Left ventricle myocardium inferior (tissue), 1 donor: ENCODE measurements at regions not wholly inside any gene's neighbourhood (a gene's known extent, or its start where the extent isn't known, plus 50 kb on each side); places are given as distances from the start of the nearest gene placed in this dataset.
"Not testable (repeated sequence)": the region's sequence is repeated elsewhere in the genome, so short reads cannot be mapped to it uniquely, and the experiment has no call there.

Experiments used
- DNase-seq: peaks from one replicate; pipeline ENCODE4 v3.0.0-alpha.2; 2020
- H3K27ac ChIP-seq: fragments of 200-600 bp; replicated peaks from 2 replicates; pipeline ENCODE4 v1.8.0; 2021
- H3K27me3 ChIP-seq: fragments of 200-600 bp; 2 replicates; pipeline ENCODE4 v1.8.0; 2021; ENCODE audit warnings: low read depth
- H3K36me3 ChIP-seq: fragments of 200-600 bp; 2 replicates; pipeline ENCODE4 v1.8.0; 2021
- H3K4me1 ChIP-seq: fragments of 200-600 bp; 2 replicates; pipeline ENCODE4 v1.8.0; 2021
- H3K4me3 ChIP-seq: fragments of 200-600 bp; 2 replicates; pipeline ENCODE4 v1.8.0; 2021; ENCODE audit warnings: mild to moderate bottlenecking, moderate library complexity
- H3K9me3 ChIP-seq: fragments of 200-600 bp; replicated peaks from 2 replicates; pipeline ENCODE4 v1.8.0; 2021
- CTCF ChIP-seq: fragments of 200-600 bp; IDR thresholded peaks from 2 replicates; pipeline ENCODE4 v1.8.0; 2021; ENCODE audit warnings: antibody characterized with exemption, mild to moderate bottlenecking, borderline replicate concordance
- intact Hi-C: fragments of 100-400 bp; cut with micrococcal nuclease; formaldehyde crosslinking; loops from one replicate; pipeline ENCODE4 v1.11.0; 2022
- donor health status: DM: no; HTN: yes; CAD: no; lungs with severe emphysema.

- no peaks in the 10 kb centered on the region for H3K4me1 ChIP-seq
- H3K36me3 ChIP-seq, result no peaks in the 10 kb centered on the region
- no peak overlapping the region for H3K4me3 ChIP-seq
- intact Hi-C loops, result no loop called here
- H3K27ac ChIP-seq, result no peak overlapping the region
- H3K9me3 ChIP-seq, result no peaks in the 10 kb centered on the region
- H3K27me3 ChIP-seq, result peaks cover 12% of the 10 kb centered on the region
- no peak for DNase-seq
- TF ChIP-seq CTCF, result no peak
These were observed 106.3 kb upstream of the SNX2 start for GRCh38 chr5:122668552-122668951.

GRCh38 chr5:122669709-122670108 lies 105.2 kb upstream of the SNX2 start:
- H3K36me3 ChIP-seq, intact Hi-C loops, H3K4me1 ChIP-seq, H3K4me3 ChIP-seq, H3K27ac ChIP-seq, H3K9me3 ChIP-seq, DNase-seq: not testable (repeated sequence)
- peaks cover 12% of the 10 kb centered on the region for H3K27me3 ChIP-seq

- Histone ChIP-seq H3K36me3 (no peaks in the 10 kb centered on the region), H3K27ac (no peak overlapping the region), H3K27me3 (peaks cover 20% of the 10 kb centered on the region), H3K4me3 (no peak overlapping the region), H3K4me1 (no peaks in the 10 kb centered on the region), H3K9me3 (no peaks in the 10 kb centered on the region)
- intact Hi-C loops, result no loop called here
- DNase-seq, result peak; percentile 27
- no peak for TF ChIP-seq CTCF
These were observed 101.5 kb upstream of the SNX2 start for GRCh38 chr5:122673343-122673742.

GRCh38 chr5:122674385-122674784 lies 100.5 kb upstream of the SNX2 start:
- Histone ChIP-seq H3K36me3 (no peaks in the 10 kb centered on the region), H3K27me3 (peaks cover 24% of the 10 kb centered on the region), H3K9me3 (no peaks in the 10 kb centered on the region), H3K27ac (no peak overlapping the region), H3K4me1 (no peaks in the 10 kb centered on the region), H3K4me3 (no peak overlapping the region)
- intact Hi-C loops, result no loop called here
- no peak for DNase-seq
- no peak for TF ChIP-seq CTCF

GRCh38 chr5:122680623-122681350 lies 94.1 kb upstream of the SNX2 start:
- intact Hi-C loops, result no loop called here

More at GRCh38 chr5:122680623-122681350, 94.1 kb upstream of the SNX2 start:
- H3K4me3 ChIP-seq, result no peak overlapping the region
- no peak for TF ChIP-seq CTCF
- no peak overlapping the region for H3K27ac ChIP-seq
- no peaks in the 10 kb centered on the region for H3K4me1 ChIP-seq
- H3K27me3 ChIP-seq, result peaks cover 13% of the 10 kb centered on the region
- H3K36me3 ChIP-seq, result no peaks in the 10 kb centered on the region
- H3K9me3 ChIP-seq, result no peaks in the 10 kb centered on the region
- no peak for DNase-seq
